PC-9 (cell line): ENCODE measurements at regions not wholly inside any gene's neighbourhood (a gene's known extent, or its start where the extent isn't known, plus 50 kb on each side); places are given as distances from the start of the nearest gene placed in this dataset.

Source experiments
- BruUV-seq: library from RNA; stranded (reverse); fragments of 400-500 nt; replicated peaks from 2 replicates; lab custom pipeline; 2021; lab: Mats Ljungman, UMichigan
- CTCF ChIA-PET: fragments of 300-600 bp; sonication (Branson Sonifier 250); formaldehyde crosslinking; loops from one replicate; lab custom pipeline; 2022; ENCODE audit warnings: antibody characterized with exemption; lab: Charles Lee
- POLR2A ChIA-PET: fragments of 300-600 bp; sonication (Branson Sonifier 250); formaldehyde crosslinking; loops from one replicate; lab custom pipeline; 2022; ENCODE audit warnings: antibody characterized with exemption; ENCODE audit not compliant: unreplicated experiment; lab: Charles Lee
- DNase-seq, 2 experiments: peaks; one replicate each; pipeline versions ENCODE4 v3.0.0 to v3.0.0-alpha.2; 2015 to 2022; ENCODE audit warnings: mixed read lengths in 1 of 2
- H2AFZ ChIP-seq: fragments of 200-600 bp; sonication (generic); 2 replicates; pipeline ENCODE4 v1.8.1; 2017; ENCODE audit warnings: antibody characterized with exemption
- H3F3A ChIP-seq: fragments of 200-600 bp; sonication (generic); 2 replicates; pipeline ENCODE4 v1.8.1; 2017; ENCODE audit warnings: antibody characterized with exemption, mild to moderate bottlenecking, low read depth; ENCODE audit not compliant: insufficient read depth
- H3K27ac ChIP-seq: fragments of 200-600 bp; sonication (generic); 2 replicates; pipeline ENCODE4 v1.6.1; 2016; ENCODE audit warnings: mixed run types
- H3K27me3 ChIP-seq: fragments of 200-600 bp; sonication (generic); 2 replicates; pipeline ENCODE4 v1.6.1; 2016; ENCODE audit warnings: low read depth, mixed run types; ENCODE audit not compliant: insufficient read depth
- H3K36me3 ChIP-seq: fragments of 200-600 bp; sonication (generic); 2 replicates; pipeline ENCODE4 v1.6.1; 2016; ENCODE audit warnings: low read depth, mixed run types
- H3K4me1 ChIP-seq: fragments of 200-600 bp; sonication (generic); replicated peaks from 2 replicates; pipeline ENCODE4 v1.6.1; 2016; ENCODE audit warnings: mixed run types; ENCODE audit not compliant: insufficient read depth
- H3K4me2 ChIP-seq: fragments of 200-600 bp; sonication (generic); 2 replicates; pipeline ENCODE4 v1.6.1; 2017; ENCODE audit warnings: mixed run types
- H3K4me3 ChIP-seq: fragments of 200-600 bp; sonication (generic); 2 replicates; pipeline ENCODE4 v1.6.1; 2016; ENCODE audit warnings: mixed run types
- H3K79me2 ChIP-seq: fragments of 200-600 bp; sonication (generic); 2 replicates; pipeline ENCODE4 v1.6.1; 2017; ENCODE audit warnings: low read depth, mixed run types
- H3K9me2 ChIP-seq: fragments of 200-600 bp; sonication (generic); 2 replicates; pipeline ENCODE4 v1.8.1; 2017; ENCODE audit warnings: mild to moderate bottlenecking; ENCODE audit not compliant: insufficient read depth
- H3K9me3 ChIP-seq: fragments of 200-600 bp; sonication (generic); 2 replicates; pipeline ENCODE4 v1.8.1; 2016; ENCODE audit warnings: low read depth; ENCODE audit not compliant: insufficient read depth
- H4K20me1 ChIP-seq: fragments of 200-600 bp; sonication (generic); 2 replicates; pipeline ENCODE4 v1.8.1; 2017; ENCODE audit not compliant: insufficient read depth
- CTCF ChIP-seq: fragments of 200-600 bp; sonication (generic); conservative IDR thresholded peaks from 2 replicates; pipeline ENCODE4 v1.6.1; 2017; ENCODE audit warnings: mixed run types, antibody characterized with exemption, mild to moderate bottlenecking, moderate library complexity
- EZH2 ChIP-seq: fragments of 200-600 bp; sonication (generic); IDR thresholded peaks from 2 replicates; pipeline ENCODE4 v1.8.0; 2017; ENCODE audit warnings: antibody characterized with exemption, low read depth
- intact Hi-C: fragments of 100-400 bp; cut with micrococcal nuclease; formaldehyde crosslinking; loops from one replicate; pipeline ENCODE4 v1.10.0; 2022; ENCODE audit not compliant: unreplicated experiment

- intact Hi-C loops: no loop called here
- POLR2A ChIA-PET: no interaction called here
Measured at GRCh38 chr5:26681861-26682260, 356.5 kb downstream of the CDH9 start.

GRCh38 chr5:26674846-26675245 is 363.5 kb downstream of the CDH9 start:
- no peak for DNase-seq
- H2AFZ ChIP-seq: no peak overlapping the region
- H3K27me3 ChIP-seq: no peaks in the 10 kb centered on the region
- H3K4me1 ChIP-seq: no peaks in the 10 kb centered on the region
- H3K27ac ChIP-seq: no peak overlapping the region
- no peaks in the 10 kb centered on the region for H4K20me1 ChIP-seq
- POLR2A ChIA-PET: no interaction called here
- no peaks in the 10 kb centered on the region for H3K36me3 ChIP-seq
- CTCF ChIA-PET: no interaction called here
- H3K79me2 ChIP-seq: no peaks in the 10 kb centered on the region
- TF ChIP-seq CTCF: no peak
- no peak for TF ChIP-seq EZH2
- H3K9me2 ChIP-seq: no peaks in the 10 kb centered on the region
- H3K4me3 ChIP-seq: no peak overlapping the region
- H3K4me2 ChIP-seq: no peak overlapping the region
- no TSS peak for BruUV-seq
- H3K9me3 ChIP-seq: no peaks in the 10 kb centered on the region
- H3F3A ChIP-seq: no peaks in the 10 kb centered on the region
- intact Hi-C loops: no loop called here

More at GRCh38 chr5:26681861-26682260, 356.5 kb downstream of the CDH9 start:
- CTCF ChIA-PET: no interaction called here
- Histone ChIP-seq H3K4me2 (no peak overlapping the region), H3K36me3 (no peaks in the 10 kb centered on the region), H3K4me3 (no peak overlapping the region), H3K4me1 (no peaks in the 10 kb centered on the region), H3K9me2 (no peaks in the 10 kb centered on the region; the same call in 1 of the 2 replicates), H3K27me3 (no peaks in the 10 kb centered on the region), H3K27ac (no peak overlapping the region), H3K79me2 (no peaks in the 10 kb centered on the region), H3F3A (no peaks in the 10 kb centered on the region), H4K20me1 (no peaks in the 10 kb centered on the region), H3K9me3 (no peaks in the 10 kb centered on the region), H2AFZ (no peak overlapping the region)
- DNase-seq: no peak
- TF ChIP-seq EZH2: no peak
- no peak for TF ChIP-seq CTCF
- no TSS peak for BruUV-seq

- no peaks in the 10 kb centered on the region for H3K9me3 ChIP-seq
- TF ChIP-seq EZH2: no peak
- no peak for TF ChIP-seq CTCF
- intact Hi-C loops: no loop called here
- no peak overlapping the region for H2AFZ ChIP-seq
- no peak overlapping the region for H3K4me2 ChIP-seq
- no peaks in the 10 kb centered on the region for H3K27me3 ChIP-seq
- no peak overlapping the region for H3K27ac ChIP-seq
- CTCF ChIA-PET: no interaction called here
- no peaks in the 10 kb centered on the region for H3K4me1 ChIP-seq
- no peaks in the 10 kb centered on the region for H3K79me2 ChIP-seq
- no peaks in the 10 kb centered on the region for H3K9me2 ChIP-seq
- POLR2A ChIA-PET: no interaction called here
- BruUV-seq: no TSS peak
- H4K20me1 ChIP-seq: no peaks in the 10 kb centered on the region
- no peaks in the 10 kb centered on the region for H3F3A ChIP-seq
- H3K4me3 ChIP-seq: no peak overlapping the region
- no peak for DNase-seq
- H3K36me3 ChIP-seq: no peaks in the 10 kb centered on the region
Measured at GRCh38 chr5:26669523-26669922, 368.9 kb downstream of the CDH9 start.
